PC-3 (cell line): ENCODE measurements at regions not wholly inside any gene's neighbourhood (a gene's known extent, or its start where the extent isn't known, plus 50 kb on each side); places are given as distances from the start of the nearest gene placed in this dataset.
"Not testable (repeated sequence)": the region's sequence is repeated elsewhere in the genome, so short reads cannot be mapped to it uniquely, and the experiment has no call there.

ENCODE experiments used
- ATAC-seq: fragments of 200-7000 bp; cut with Tn5 transposase; 2 replicates; pipeline ENCODE4 v1.9.1; 2020; ENCODE audit warnings: mild to moderate bottlenecking, moderate library complexity
- BruUV-seq: library from RNA; stranded (reverse); fragments of 400-500 nt; replicated peaks from 2 replicates; lab custom pipeline; 2021; lab: Mats Ljungman, UMichigan
- CTCF ChIA-PET: fragments of 300-600 bp; sonication (Branson Sonifier 250); formaldehyde crosslinking; loops from one replicate; lab custom pipeline; 2022; ENCODE audit warnings: antibody characterized with exemption; lab: Charles Lee
- POLR2A ChIA-PET: fragments of 300-600 bp; sonication (Branson Sonifier 250); formaldehyde crosslinking; loops from one replicate; lab custom pipeline; 2022; ENCODE audit warnings: antibody characterized with exemption; ENCODE audit not compliant: unreplicated experiment; lab: Charles Lee
- DNase-seq: peaks from one replicate; pipeline ENCODE4 v3.0.0-alpha.2; 2015
- H2AFZ ChIP-seq: fragments of 300-600 bp; sonication (generic); 2 replicates; pipeline ENCODE4 v1.6.0; 2016; ENCODE audit warnings: antibody characterized with exemption, low read length
- H3F3A ChIP-seq: fragments of 300-600 bp; sonication (generic); one replicate; pipeline ENCODE4 v1.6.0; 2017; ENCODE audit warnings: antibody characterized with exemption, low read length, control low read depth, mild to moderate bottlenecking; ENCODE audit not compliant: unreplicated experiment
- H3K27ac ChIP-seq: fragments of 300-600 bp; sonication (generic); 2 replicates; pipeline ENCODE4 v1.5.1; 2016; ENCODE audit warnings: mild to moderate bottlenecking, low read length
- H3K27me3 ChIP-seq: fragments of 300-600 bp; sonication (generic); 2 replicates; pipeline ENCODE4 v1.6.1; 2016; ENCODE audit warnings: low read length, mixed read lengths
- H3K36me3 ChIP-seq: fragments of 300-600 bp; sonication (generic); 2 replicates; pipeline ENCODE4 v1.6.1; 2016; ENCODE audit warnings: low read depth, mixed run types, low read length, mixed read lengths
- H3K4me1 ChIP-seq: fragments of 300-600 bp; sonication (generic); 2 replicates; pipeline ENCODE4 v1.5.1; 2016; ENCODE audit warnings: low read length; ENCODE audit not compliant: insufficient read depth
- H3K4me2 ChIP-seq: fragments of 300-600 bp; sonication (generic); 2 replicates; pipeline ENCODE4 v1.6.0; 2016; ENCODE audit warnings: low read length
- H3K4me3 ChIP-seq: fragments of 300-600 bp; sonication (generic); 2 replicates; pipeline ENCODE4 v1.5.1; 2016; ENCODE audit warnings: mild to moderate bottlenecking, low read length, mixed read lengths
- H3K79me2 ChIP-seq: fragments of 300-600 bp; sonication (generic); 2 replicates; pipeline ENCODE4 v1.6.1; 2017; ENCODE audit warnings: low read length, mixed read lengths
- H3K9ac ChIP-seq: fragments of 300-600 bp; sonication (generic); 2 replicates; pipeline ENCODE4 v1.6.0; 2016; ENCODE audit warnings: mild to moderate bottlenecking, low read length
- H3K9me2 ChIP-seq: fragments of 300-600 bp; sonication (generic); replicated peaks from 2 replicates; pipeline ENCODE4 v1.6.1; 2016; ENCODE audit warnings: mixed run types, low read length, mixed read lengths
- H3K9me3 ChIP-seq: fragments of 300-600 bp; sonication (generic); 2 replicates; pipeline ENCODE4 v1.6.1; 2016; ENCODE audit warnings: low read length, mixed read lengths
- H4K20me1 ChIP-seq: fragments of 300-600 bp; sonication (generic); 2 replicates; pipeline ENCODE4 v1.6.1; 2016; ENCODE audit warnings: low read length, mixed read lengths
- CTCF ChIP-seq: fragments of 300-600 bp; sonication (generic); conservative IDR thresholded peaks from 2 replicates; pipeline ENCODE4 v1.5.1; 2017; ENCODE audit warnings: antibody characterized with exemption, low read depth, mild to moderate bottlenecking, low read length
- EZH2 ChIP-seq: fragments of 300-600 bp; sonication (generic); IDR thresholded peaks from one replicate; pipeline ENCODE4 v1.6.1; 2017; ENCODE audit warnings: antibody characterized with exemption, mild to moderate bottlenecking, low read length; ENCODE audit not compliant: unreplicated experiment
- EZH2phosphoT487 ChIP-seq: fragments of 300-600 bp; sonication (generic); IDR thresholded peaks from 2 replicates; pipeline ENCODE4 v1.6.1; 2018; ENCODE audit warnings: mild to moderate bottlenecking, antibody characterized with exemption, low read length, borderline replicate concordance
- intact Hi-C: fragments of 100-400 bp; cut with micrococcal nuclease; formaldehyde crosslinking; loops from 2 replicates; pipeline ENCODE4 v1.9.0; 2023

GRCh38 chr16:52117171-52117570 lies 429.8 kb downstream of the TOX3 start:
- ATAC-seq (no peak), DNase-seq (no peak)
- Histone ChIP-seq H3K4me2 (no peak overlapping the region), H2AFZ (no peak overlapping the region), H3F3A (no peaks in the 10 kb centered on the region), H3K9me3 (no peaks in the 10 kb centered on the region), H3K4me1 (no peaks in the 10 kb centered on the region), H3K27me3 (no peaks in the 10 kb centered on the region), H3K9me2 (no peaks in the 10 kb centered on the region), H3K9ac (no peak overlapping the region), H3K4me3 (no peak overlapping the region), H3K36me3 (no peaks in the 10 kb centered on the region), H4K20me1 (no peaks in the 10 kb centered on the region), H3K79me2 (no peaks in the 10 kb centered on the region), H3K27ac (no peak overlapping the region)
- TF ChIP-seq CTCF (no peak), EZH2phosphoT487 (no peak), EZH2 (no peak)
- intact Hi-C loops, result no loop called here
- BruUV-seq, result no TSS peak
- POLR2A ChIA-PET, result no interaction called here
- CTCF ChIA-PET, result no interaction called here

DNA sequence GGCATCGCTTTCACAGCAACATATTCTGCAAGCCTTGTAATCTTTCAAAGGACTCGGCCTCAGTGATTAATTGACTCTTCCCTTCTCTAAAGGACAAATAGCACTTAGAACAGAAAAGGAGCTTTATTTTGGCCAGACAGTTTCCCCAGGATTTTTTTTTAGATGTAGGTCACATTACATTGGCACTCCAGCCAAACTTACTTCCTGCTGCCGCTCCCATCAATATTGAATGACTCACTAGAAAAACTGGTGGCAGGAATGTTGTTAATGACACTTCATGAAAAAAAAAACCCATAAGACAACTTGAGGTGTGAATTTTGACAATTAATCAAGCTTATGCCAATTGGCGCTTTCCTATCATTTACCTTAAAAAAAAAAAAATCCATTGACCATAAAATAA lies 432.6 kb downstream of the TOX3 start:
- H2AFZ ChIP-seq, result no peak overlapping the region
- no peak overlapping the region for H3K9ac ChIP-seq
- POLR2A ChIA-PET, result no interaction called here
- intact Hi-C loops, result no loop called here
- TF ChIP-seq EZH2phosphoT487 (no peak), EZH2 (no peak), CTCF (no peak)
- H3F3A ChIP-seq, result no peaks in the 10 kb centered on the region
- no TSS peak for BruUV-seq
- H3K9me2 ChIP-seq, result no peaks in the 10 kb centered on the region
- CTCF ChIA-PET, result no interaction called here
- no peak overlapping the region for H3K4me3 ChIP-seq
- H3K79me2 ChIP-seq, result no peaks in the 10 kb centered on the region
- no peaks in the 10 kb centered on the region for H4K20me1 ChIP-seq
- DNase-seq (no peak), ATAC-seq (no peak)
- no peak overlapping the region for H3K4me2 ChIP-seq
- no peaks in the 10 kb centered on the region for H3K9me3 ChIP-seq
- H3K27ac ChIP-seq, result no peak overlapping the region
- no peaks in the 10 kb centered on the region for H3K4me1 ChIP-seq
- H3K27me3 ChIP-seq, result no peaks in the 10 kb centered on the region
- H3K36me3 ChIP-seq, result no peaks in the 10 kb centered on the region

- no peak for ATAC-seq
- no peak overlapping the region for H3K9ac ChIP-seq
- H3K4me2 ChIP-seq, result no peak overlapping the region
- no peak overlapping the region for H3K4me3 ChIP-seq
- H3K9me2 ChIP-seq, result no peaks in the 10 kb centered on the region
- no peaks in the 10 kb centered on the region for H3K9me3 ChIP-seq
- no peaks in the 10 kb centered on the region for H3K4me1 ChIP-seq
- no peaks in the 10 kb centered on the region for H3K27me3 ChIP-seq
- ChIA-PET POLR2A (no interaction called here), CTCF (no interaction called here)
- no TSS peak for BruUV-seq
- intact Hi-C loops, result no loop called here
- H3K36me3 ChIP-seq, result no peaks in the 10 kb centered on the region
- no peak overlapping the region for H3K27ac ChIP-seq
- no peaks in the 10 kb centered on the region for H3K79me2 ChIP-seq
- no peak overlapping the region for H2AFZ ChIP-seq
- no peaks in the 10 kb centered on the region for H4K20me1 ChIP-seq
- DNase-seq, result no peak
- no peak for TF ChIP-seq CTCF
- TF ChIP-seq EZH2phosphoT487, result no peak
- TF ChIP-seq EZH2, result no peak
- no peaks in the 10 kb centered on the region for H3F3A ChIP-seq
These were observed 433.3 kb downstream of the TOX3 start for GRCh38 chr16:52113533-52114183.

GRCh38 chr16:52104993-52105392 lies 441.9 kb downstream of the TOX3 start:
- H4K20me1 ChIP-seq, H3K9ac ChIP-seq, H3K27ac ChIP-seq, H3K79me2 ChIP-seq, H3K4me2 ChIP-seq, H3K4me1 ChIP-seq, CTCF ChIA-PET, ATAC-seq, intact Hi-C loops, H3K36me3 ChIP-seq, H2AFZ ChIP-seq, H3K9me2 ChIP-seq, H3K27me3 ChIP-seq, H3K9me3 ChIP-seq, DNase-seq, H3F3A ChIP-seq, POLR2A ChIA-PET, H3K4me3 ChIP-seq, BruUV-seq: not testable (repeated sequence)
